ENCODE measurements at regions not wholly inside any gene's neighbourhood (a gene's known extent, or its start where the extent isn't known, plus 50 kb on each side); places are given as distances from the start of the nearest gene placed in this dataset.

GRCh38 chr1:239455743-239456142 is 69.4 kb downstream of the CHRM3 start:
- TF ChIP-seq CTCF (optimal IDR thresholded peaks at IDR 0.05 in 1 of 3, IDR thresholded peaks at IDR 0.05 in 1 of 3, conservative IDR thresholded peaks at IDR 0.05 in 1 of 3; ENCODE audit: extremely low read depth in 1 of 3, insufficient read depth in 2 of 3, low read length in 3 of 3) (no peak), EZH2 (IDR thresholded peaks at IDR 0.05; ENCODE audit: low read length) (no peak)

Data from keratinocyte (primary cell).